Adrenal gland (tissue), 5 donors: ENCODE measurements at regions not wholly inside any gene's neighbourhood (a gene's known extent, or its start where the extent isn't known, plus 50 kb on each side); places are given as distances from the start of the nearest gene placed in this dataset.

ENCODE experiments used
- CTCF ChIP-seq, 6 experiments: fragments of 450-650 bp in 4 of 6; fragments of 200-600 bp in 2 of 6; sonication (generic) in 1 of 6; IDR thresholded peaks; 1 replicate in 5 of 6; 2 replicates in 1 of 6; pipeline versions ENCODE4 v1.5.1 to v1.8.0; 2016 to 2021; ENCODE audit warnings: antibody characterized with exemption in 6 of 6, mild to moderate bottlenecking in 2 of 6, moderate library complexity in 1 of 6
- POLR2A ChIP-seq, 2 donors: fragments of 450-650 bp; IDR thresholded peaks; one replicate each; pipeline ENCODE4 v1.6.1; 2017; ENCODE audit warnings: antibody characterized with exemption in 2 of 2, mild to moderate bottlenecking in 2 of 2, moderate library complexity in 1 of 2
- donor health status: DM: no; HTN: no; CAD: no.

GRCh38 chr9:86707932-86708510, 239.3 kb downstream of the GAS1 start:
- TF ChIP-seq CTCF (IDR thresholded peaks at IDR 0.05) = no peak
- no peak for TF ChIP-seq POLR2A (IDR thresholded peaks at IDR 0.05)
